IMR-90 (cell line): ENCODE measurements at regions not wholly inside any gene's neighbourhood (a gene's known extent, or its start where the extent isn't known, plus 50 kb on each side); places are given as distances from the start of the nearest gene placed in this dataset.

Experiments used
- CTCF ChIP-seq: conservative IDR thresholded peaks from 2 replicates; pipeline ENCODE4 v1.5.1; 2012; ENCODE audit warnings: mild to moderate bottlenecking, low read depth, low read length, improper control_type of control experiment
- MAFK ChIP-seq: IDR thresholded peaks from 2 replicates; pipeline ENCODE4 v1.6.1; 2012; ENCODE audit warnings: low read depth, low read length, improper control_type of control experiment
- POLR2A ChIP-seq: IDR thresholded peaks from 2 replicates; pipeline ENCODE4 v1.6.1; 2012; ENCODE audit warnings: mild to moderate bottlenecking, low read depth, low read length

DNA sequence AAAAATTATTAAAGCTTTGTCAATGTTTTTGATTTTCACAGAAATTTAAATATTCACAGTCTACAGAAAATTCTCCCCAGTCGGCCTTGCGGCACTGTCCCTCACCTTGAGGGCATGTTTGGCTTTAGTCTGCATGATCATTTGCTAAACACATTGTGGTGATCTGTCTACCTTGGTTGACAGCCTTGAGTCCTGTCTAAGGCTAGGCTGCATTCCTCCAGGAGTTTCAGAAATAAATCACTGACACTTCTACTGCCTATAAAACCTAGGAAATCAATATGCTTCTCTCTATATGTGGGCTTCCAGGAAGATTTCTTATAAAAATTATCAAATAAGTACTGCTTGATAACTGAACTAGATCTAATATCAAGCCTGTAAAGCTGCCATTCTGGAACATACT is 430.7 kb upstream of the GRM3 start:
- TF ChIP-seq MAFK: no peak
- no peak for TF ChIP-seq CTCF
- TF ChIP-seq POLR2A: no peak
